GM19043 (cell line): ENCODE measurements at regions not wholly inside any gene's neighbourhood (a gene's known extent, or its start where the extent isn't known, plus 50 kb on each side); places are given as distances from the start of the nearest gene placed in this dataset.
"Not testable (repeated sequence)": the region's sequence is repeated elsewhere in the genome, so short reads cannot be mapped to it uniquely, and the experiment has no call there.

Source experiments
- ATAC-seq: cut with Tn5 transposase; IDR thresholded peaks from one replicate; pipeline ENCODE4 v1.9.1; 2021; ENCODE audit warnings: low read depth; ENCODE audit not compliant: unreplicated experiment

DNA sequence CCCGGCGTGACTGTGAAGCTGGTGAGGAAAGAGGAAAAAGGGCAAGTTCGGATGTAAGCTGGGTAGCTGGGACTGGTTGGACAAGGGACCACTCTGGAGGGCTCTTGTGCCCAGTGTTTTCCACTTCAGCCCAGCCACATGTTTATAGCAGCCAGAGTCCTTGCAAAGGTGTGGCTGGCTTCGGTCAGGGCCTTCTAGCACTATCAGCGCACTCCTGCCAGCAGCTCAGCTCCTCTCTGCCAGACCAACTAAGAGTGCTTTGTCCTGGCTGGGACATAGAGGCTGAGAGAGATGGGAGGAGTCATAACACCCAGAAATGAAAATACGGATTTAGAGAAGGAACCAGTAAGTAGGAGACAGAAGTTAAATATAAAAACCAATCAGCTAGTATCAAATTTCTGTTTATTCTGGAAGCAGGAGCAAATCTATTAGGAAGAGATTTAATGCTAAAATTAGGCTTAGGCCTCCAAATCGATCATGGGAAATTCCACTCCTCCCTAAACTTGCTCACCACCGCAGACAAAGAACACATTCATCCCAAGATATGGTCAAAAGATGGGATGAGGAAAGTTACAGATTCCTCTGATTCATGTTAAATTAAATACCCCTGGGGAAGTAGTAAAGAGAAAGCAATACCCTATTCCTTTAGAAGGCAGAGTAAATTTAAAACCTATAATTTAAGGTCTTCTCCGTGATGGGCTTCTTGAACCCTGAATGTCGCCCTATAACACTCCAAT lies 135.0 kb downstream of the RALA start:
- no peak for ATAC-seq

DNA sequence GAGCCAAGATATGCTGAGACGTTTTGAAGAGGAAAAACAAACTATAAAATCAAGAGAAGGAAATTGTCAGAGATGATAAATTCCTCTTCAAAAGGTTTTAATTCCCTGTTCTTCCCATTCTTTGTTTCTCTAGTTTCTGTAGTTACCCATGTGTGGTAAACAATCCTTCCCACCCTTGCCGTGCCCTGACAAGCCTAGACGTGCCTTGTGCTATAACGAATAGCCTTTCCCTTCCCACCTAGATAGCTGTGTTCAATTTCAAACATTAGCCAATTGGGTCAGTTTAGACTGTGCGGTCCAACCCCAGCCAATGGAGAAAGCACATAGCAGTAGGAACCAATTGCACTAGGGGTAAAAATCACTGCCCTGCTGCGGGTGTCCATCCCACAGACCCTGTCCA lies 138.1 kb downstream of the RALA start:
- no peak for ATAC-seq

DNA sequence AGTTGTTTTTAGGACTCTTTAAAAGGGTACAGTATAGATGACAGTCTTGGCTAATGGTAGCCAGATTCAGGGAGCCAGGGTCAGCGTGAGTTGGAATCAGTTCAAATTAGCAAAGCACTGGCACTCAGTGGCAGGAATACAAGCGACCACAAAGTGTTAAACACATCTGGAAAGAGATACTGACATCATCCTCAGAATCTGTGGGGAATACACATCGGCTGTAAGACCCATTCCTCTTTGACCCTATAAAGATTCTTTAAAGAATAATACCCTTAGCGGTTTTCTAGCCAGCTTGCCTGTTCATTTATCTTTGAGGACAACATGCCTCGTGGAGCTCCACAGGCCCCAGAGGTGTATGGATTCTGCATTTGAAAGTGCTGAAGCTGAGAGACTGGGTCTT lies 139.1 kb downstream of the RALA start:
- not testable (repeated sequence) for ATAC-seq

DNA sequence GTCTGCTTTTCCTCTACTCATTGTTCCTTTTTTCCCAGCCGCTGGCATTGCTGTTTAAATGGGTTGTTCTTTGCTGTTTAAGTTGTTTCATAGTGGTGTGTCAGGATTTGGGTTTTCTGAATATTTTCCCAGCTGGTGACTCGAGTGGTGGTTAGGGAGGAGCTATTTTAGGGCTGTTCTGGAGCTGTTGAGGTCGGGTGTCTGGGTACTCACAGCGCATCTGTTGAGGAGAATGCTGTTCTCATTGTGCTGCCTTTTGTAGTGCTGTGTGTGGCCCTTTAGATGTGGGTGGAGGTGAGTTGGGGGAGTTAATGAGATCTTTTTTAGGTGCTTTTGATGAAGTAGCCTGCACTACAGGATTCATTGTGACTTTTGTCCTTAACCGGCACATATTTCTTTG lies 139.5 kb downstream of the RALA start:
- ATAC-seq, result not testable (repeated sequence)

DNA sequence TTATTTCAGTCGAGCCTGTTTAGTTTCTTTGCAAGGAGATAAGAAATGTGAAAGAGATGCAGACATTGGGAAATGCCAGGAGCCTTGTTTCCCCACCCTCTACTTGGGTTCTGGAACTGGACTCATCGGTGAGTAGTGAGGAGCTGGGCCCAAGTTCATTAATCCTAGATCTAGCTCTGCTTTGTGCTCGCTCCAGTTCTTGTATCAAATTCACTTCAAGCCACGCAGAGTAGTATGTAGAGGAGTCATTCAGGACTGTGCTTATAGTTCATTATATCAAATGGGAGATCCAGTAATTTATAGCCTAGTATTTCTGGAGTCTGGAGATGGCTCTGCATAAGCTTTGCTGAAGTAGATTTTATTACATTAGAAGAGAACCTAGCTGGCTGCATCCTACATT lies 142.5 kb downstream of the RALA start:
- ATAC-seq, result not testable (repeated sequence)

DNA sequence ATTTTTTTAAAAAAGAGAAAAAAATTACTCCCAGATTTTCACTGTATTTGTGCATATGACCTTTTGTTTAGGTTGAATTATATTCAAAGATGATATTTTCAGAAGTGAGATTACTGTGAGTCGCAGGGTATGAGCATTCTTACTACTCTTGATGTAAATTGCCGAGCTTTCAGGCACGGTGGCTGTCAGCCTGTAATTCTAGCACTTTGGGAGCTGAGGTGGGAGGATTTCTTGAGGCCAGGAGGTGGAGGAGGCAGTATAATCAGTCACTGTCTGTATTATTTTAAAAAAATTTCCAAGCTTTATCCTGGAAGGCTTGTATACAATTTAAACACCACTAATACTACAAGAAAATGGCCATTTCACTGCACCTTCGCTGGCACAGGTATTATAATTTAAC lies 145.1 kb downstream of the RALA start:
- ATAC-seq, result not testable (repeated sequence)

DNA sequence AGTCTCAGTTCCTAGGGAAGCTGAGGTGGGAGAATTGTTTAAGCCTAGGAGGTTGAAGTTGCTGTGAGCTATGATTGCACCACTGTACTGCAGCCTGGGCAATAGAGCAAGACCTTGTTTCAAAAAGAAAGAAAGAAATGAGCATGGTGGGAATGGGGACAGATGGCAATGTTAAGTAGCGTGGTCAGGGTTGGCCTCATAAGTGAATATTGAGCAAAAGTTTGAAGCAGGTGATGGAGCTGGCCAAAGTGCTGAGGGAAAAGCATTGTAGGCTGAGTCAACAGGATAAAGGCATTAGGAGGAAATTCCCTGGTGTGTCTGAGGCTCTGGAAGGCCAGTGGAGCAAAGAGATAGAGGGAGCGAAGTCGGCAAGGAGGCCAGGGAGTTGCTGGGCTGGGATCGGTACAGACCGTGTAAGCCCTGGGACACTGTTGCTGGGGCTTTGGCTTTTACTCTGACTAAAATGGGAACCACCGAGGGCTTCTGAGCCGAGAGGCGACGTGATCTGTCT lies 151.0 kb downstream of the RALA start:
- ATAC-seq, result not testable (repeated sequence)

DNA sequence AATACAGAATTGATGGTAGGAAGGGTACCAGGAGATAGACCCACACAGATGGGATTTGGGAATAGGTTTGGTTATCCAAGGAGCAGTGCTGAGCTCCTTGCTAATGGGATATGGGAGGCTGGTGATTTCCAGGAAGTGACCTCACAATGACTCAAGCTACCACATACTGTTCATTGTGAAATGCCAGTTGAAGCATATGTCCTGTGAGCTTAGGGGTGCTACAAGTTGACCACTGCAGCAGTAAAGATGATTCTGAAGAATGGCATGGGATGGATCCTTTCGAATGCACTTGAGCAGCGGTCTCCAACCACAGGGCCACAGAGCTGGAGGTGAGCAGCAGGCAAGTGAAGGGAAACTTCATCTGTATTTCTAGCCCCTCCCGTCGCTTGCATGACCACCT lies 158.2 kb downstream of the RALA start:
- ATAC-seq, result not testable (repeated sequence)

DNA sequence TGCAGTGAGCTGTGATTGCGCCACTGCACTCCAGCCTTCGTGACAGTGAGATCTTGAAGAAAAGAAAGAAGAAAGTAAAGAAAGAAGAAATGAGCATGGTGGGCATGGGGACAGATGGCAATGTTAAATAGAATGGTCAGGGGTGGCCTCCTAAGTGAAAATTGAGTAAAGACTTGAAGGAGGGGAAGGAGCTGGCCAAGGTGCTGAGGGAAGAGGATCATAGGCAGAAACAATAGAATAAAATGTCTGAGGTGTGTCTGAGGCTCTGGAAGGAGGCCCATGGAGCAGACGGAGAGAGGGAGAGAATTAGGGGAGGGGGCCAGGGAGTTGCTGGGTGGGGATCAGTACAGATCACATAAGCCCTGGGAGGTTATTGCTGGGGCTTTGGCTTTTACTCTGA lies 163.1 kb downstream of the RALA start:
- not testable (repeated sequence) for ATAC-seq

DNA sequence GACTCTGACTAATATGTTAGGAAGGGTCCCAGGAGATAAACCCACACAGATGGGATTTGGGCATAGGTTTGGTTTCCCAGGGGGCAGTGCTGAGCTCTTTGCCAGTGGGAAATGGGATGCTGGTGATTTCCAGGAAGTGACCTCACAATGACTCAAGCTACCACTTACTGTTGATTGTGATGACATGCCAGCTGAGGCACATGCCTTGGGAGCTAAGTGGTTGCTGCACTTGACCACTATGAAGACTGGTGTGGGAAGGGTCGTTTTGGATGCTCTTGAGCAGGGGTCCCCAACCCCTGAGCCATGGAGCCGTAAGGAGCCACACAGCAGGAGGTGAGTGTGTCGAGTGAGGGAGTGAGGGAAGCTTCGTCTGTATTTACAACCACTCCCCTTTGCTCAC lies 159.0 kb upstream of the CDK13 start:
- not testable (repeated sequence) for ATAC-seq

DNA sequence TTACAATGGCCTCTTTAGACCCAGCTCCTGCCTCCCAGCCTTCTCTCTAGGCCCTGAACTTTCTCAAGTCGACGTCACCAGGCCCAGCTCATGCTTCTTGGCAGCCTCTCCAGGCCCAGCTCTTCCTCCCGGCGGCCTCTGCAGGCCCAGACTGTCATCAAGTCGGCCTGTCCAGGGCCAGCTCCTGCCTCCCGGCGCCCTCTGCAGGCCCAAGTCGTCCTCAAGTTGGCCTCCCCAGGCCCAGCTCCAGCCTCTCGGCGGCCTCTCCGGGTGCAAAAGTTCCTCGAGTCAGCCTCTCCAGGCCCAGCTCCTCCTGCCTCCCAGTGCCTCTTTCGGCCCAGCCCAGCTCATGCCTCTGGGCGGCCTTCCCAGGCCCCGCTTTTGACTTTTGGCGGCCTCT lies 158.1 kb upstream of the CDK13 start:
- ATAC-seq, result not testable (repeated sequence)

DNA sequence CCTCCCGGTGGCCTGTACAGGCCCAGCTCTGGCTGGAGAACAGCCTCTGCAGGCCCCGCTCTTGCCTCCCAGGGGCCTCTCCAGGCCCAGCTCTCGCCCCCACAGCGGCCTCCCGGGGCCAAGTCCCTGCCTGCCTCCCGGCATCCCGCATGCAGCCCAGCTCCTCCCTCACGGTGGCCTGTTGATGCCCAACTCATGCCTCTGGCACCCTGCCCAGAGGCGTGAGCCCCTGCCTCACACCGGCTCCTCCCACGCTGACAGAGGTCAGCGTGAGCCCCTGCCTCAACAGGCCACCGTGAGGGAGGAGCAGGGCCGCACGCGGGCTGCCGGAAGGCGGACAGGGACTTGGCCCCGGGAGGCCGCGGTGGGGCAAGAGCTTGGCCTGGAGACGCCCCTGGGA lies 157.0 kb upstream of the CDK13 start:
- not testable (repeated sequence) for ATAC-seq

DNA sequence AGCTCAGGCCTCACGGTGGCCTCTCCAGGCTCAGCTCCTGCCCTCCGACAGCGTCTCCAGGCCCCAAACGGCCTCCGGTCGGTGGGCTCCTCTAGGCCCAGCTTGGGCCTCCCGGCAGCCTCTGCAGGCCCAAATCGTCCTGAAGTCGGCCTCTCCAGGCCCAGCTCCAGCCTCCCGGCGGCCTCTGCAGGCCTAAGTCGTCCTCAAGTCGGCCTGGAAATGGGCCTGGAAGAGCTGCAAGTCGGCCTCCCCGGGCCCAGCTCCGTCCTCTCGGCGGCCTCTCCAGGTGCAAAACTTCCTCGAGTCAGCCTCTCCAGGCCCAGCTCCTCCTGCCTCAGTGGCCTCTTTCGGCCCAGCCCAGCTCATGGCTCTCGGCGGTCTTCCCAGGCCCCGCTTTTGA lies 156.2 kb upstream of the CDK13 start:
- ATAC-seq, result not testable (repeated sequence)

DNA sequence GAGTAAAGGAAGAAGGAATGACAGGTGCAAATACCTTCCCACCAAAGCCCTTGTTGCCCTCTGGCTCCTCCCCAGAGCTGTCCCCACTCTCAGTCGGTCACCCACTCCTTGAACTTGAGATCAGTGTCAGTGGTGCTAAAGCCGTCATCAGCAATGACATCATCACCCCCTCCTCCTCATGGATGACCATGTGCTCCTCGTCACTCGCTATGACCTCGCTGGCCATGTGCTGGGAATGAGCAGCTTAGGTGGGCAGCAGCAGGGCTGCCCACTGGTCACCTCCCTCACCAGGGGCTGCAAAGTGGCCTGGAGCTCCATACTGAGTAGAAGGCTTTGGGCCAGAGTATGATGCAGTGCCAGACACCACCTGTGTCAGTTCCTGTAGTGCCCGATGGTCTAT lies 153.1 kb upstream of the CDK13 start:
- ATAC-seq, result not testable (repeated sequence)

DNA sequence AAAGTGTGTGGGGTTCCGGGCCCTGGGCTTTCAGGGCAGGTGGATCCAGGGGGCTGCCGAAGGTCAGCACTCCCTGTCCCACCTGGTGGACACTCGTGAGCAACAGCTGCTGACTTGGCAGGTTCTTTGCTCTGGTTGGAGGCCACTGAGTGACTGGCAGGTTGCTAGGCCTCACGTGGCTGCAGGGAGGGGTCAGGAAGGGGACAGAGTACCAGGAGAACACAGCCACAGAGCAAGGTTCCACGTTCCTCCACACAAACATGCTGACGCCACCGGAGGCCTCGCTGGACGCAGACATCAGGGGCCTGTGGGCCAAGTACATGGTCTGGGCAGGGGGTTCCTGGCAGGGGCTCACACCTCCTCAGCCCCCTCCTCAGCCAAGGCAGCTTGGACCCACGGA lies 152.0 kb upstream of the CDK13 start:
- ATAC-seq, result not testable (repeated sequence)

DNA sequence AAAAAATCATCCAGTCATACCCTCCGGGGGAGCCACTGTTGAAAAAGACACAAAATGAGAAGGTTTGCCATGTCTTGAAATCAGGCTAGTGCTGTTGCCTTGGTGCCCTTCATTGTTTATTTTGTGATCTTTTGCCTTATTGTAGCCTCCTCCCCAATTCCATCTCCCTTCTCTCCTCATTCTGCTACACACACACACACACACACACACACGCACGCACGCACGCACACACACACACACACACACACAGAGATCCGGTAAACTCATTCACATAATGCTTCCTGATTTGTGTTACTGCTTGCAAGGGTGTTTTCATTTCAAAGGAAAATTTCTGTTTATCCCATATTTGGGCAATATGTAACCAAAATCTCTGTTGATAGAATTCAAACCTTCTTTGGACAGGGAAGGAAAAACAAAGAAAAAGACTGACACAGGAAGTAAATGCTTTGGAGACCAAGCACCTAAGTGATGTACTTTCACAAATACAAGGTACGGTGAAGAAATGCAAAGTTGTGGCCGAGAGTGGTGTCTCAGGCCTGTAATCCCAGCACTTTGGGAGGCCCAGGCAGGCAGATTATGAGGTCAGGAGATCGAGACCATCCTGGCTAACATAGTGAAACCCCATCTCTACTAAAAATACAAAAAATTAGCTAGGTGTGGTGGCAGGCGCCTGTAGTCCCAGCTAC lies 141.1 kb upstream of the CDK13 start:
- no peak for ATAC-seq

DNA sequence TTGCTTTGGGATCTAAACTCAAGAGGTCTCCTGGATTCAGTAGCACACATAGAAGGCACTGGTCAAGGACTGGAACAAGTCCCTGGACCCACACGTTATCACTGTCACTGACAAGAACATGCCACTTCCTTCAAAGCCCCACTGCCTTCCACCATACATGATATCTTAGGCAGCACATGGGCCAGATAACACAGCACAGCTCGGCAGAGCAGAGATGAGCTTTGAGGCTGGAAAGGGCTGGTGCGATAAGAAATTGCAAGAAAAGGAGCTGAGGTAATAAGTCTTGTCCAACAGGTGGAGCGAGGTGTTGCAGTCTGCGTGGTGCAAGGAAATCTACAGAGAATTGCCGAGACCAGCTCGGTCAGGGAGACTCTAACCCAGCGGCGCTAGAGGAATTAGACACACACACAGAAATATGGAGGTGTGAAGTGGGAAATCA lies 139.8 kb upstream of the CDK13 start:
- no peak for ATAC-seq

DNA sequence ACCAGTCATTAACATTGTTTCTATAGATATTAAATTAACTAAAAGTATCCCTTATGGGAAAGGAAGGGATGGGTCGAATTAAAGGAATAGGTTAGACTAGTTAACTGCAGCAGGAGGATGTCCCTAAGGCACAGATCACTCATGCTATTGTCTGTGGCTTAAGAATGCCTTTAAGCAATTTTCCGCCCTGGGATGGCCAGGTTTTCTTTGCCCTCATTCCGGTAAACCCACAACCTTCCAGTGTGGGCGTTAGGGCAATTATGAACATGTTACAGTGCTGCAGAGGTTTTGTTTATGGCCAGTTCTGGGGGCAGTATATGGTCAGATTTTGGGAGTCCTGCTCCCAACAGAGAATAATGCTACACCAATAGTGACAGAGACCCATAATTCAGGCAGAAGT lies 139.3 kb upstream of the CDK13 start:
- no peak for ATAC-seq

DNA sequence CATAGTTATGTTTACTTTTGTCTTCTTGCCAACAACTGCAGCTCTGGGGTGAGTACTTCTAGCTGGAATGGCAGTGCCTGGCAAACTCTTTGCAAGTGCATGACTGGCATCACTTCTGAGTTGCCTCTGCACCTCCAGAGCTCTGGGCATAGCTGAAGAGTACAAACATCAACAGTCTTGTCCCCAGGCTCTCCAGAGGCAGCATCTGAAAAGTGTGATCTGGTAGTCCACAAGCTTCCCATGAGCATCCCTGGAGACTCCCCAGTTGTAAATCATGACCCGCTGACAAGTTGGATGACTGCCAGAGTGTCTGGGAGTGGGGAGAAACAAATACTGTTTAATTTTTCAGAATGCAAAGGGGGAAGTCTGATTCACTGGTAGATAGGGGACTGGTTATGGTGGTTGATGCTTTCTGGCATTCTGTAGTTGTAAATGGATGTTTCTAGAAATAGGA lies 138.9 kb upstream of the CDK13 start:
- ATAC-seq, result no peak

DNA sequence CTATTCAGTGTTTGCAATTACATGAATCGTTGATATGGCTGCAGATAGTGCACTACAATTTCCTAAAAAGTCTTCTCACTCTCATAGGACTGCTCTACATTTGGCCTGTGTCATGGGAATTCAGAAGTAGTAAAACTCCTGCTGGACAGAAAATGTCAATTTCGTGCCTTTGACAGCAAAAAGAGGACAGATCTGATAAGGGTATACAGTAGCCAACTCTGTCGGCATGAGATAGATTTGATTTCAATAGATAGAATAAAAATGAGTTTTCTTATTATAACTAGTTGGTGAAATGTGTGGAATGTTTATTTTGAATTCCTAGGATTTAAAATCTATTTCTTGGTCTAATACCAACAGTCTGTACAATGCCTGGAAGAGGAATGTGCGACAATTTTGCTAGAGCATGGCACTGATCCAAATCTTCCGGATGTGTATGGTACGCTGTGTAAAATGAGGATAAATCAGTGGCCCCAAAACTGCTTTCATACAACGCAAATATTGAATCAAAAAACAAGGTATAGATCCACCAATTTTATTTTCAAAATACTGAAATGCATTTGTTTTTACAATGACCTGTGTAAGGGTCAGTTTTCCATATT lies 133.5 kb upstream of the CDK13 start:
- ATAC-seq, result no peak

DNA sequence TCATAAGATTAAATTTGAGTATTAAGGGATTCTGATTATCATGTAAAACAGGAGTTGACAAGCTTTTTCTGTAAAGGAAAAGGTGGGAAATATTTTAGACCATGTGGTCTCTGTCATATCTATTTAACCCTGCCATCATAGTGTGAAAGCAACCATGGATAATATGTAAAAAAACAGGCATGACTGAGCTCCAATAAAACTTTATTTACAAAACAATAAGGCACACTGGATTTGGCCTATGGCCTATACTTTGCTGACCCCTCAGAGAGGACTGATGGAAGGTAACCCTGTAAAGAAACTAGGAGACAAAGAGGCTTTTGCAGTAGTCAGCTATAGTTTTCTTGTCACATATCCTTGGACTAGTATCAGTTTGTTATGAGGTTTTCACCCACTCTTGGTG lies 130.5 kb upstream of the CDK13 start:
- no peak for ATAC-seq
